GM18511 (cell line): ENCODE measurements at regions not wholly inside any gene's neighbourhood (a gene's known extent, or its start where the extent isn't known, plus 50 kb on each side); places are given as distances from the start of the nearest gene placed in this dataset.
"Not testable (repeated sequence)": the region's sequence is repeated elsewhere in the genome, so short reads cannot be mapped to it uniquely, and the experiment has no call there.

ENCODE experiments used
- ATAC-seq: cut with Tn5 transposase; IDR thresholded peaks from one replicate; pipeline ENCODE4 v1.9.1; 2021; ENCODE audit warnings: mild to moderate bottlenecking, moderate library complexity; ENCODE audit not compliant: unreplicated experiment

DNA sequence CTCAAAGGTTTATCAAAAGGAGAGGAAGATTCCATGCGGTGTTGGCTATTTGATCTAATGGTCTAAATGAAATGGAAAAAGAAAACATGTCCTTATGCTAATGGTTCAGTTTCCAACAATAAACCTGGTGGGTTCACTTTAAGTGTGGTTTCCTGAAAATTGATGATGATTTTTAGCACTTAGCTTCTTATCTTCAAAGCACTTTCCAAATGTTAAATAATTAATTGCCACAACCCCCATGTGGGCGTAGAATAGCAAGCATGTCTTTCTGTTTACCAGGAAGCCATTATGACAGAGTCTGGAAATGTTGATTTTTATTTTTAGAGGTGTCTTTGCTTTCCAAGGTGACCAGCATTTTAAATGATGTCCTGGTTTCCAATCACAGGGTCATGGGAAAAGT lies 134.8 kb upstream of the SLC4A4 start:
- no peak for ATAC-seq

DNA sequence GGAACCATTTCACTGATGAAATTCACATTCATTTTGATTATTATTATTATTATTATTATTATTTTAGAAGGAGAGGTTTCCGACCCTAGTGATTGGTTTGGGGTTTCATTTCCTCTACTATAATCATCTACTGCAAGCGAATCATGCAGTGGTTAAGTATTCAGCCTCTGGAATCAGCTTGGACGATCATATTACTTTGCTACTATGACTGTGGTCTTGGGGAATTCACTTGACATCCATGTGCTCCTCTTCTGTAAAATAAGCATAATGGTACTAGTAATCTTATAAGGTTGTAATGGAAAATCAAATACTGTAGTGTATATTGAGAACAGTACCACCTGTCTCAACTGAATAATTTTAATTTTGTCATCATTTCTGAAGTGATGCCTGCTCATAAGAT lies 132.1 kb upstream of the SLC4A4 start:
- ATAC-seq: no peak

DNA sequence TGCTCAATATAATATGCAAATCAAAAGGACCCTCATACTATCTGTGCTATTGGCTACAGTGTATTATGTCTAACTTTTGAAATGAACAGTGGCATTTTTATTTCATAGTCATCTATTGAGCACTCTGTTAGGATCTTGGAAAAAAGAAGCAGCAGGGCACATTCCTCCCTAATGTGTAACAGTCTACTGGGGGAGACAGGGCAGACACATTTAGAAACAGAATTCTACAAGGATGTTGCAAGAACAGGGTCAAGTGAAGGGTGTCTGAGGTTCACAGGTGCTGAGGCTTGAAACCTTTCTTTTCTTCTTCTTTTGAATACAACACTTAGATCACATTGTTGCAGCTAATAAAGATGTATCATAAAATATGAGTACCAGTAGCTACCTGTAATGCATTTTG lies 129.7 kb upstream of the SLC4A4 start:
- no peak for ATAC-seq

DNA sequence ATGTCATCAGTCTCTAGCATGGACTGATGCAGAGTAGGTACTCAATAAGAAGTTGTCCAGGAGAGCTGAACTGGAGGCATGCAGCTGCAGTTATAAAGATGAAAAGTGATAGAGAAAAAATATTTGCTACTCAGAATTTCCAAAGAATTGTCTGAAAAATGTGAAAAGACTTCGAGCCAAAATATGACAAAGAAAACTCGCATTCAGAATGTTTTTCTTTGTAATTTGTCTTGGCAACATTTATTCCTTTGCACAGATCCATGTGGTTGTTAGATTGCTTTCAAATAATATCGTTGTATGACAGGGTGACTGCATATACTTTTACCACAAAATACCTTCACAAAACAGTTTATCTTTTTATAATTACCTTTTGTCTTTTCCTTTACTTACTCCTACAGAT lies 128.0 kb upstream of the SLC4A4 start:
- ATAC-seq: no peak

DNA sequence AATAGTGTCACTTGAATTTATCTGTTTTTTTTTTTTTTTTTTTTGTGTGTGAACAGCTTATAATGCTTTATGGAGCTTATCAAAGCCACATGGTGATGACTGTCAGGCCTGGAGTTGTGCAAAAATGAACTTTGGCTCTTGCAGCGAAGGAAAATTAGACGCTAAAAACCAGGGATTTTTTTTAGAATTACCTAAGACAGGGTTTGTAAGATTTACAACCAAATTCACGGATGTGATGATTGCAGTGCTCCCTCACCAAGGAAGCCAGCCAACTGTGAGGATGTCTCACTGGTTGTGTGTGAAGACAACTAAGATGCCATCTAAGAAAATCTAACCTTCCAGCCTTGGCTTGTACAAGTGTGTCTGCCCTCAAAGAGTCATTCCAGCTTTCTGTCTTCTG lies 127.1 kb upstream of the SLC4A4 start:
- no peak for ATAC-seq

DNA sequence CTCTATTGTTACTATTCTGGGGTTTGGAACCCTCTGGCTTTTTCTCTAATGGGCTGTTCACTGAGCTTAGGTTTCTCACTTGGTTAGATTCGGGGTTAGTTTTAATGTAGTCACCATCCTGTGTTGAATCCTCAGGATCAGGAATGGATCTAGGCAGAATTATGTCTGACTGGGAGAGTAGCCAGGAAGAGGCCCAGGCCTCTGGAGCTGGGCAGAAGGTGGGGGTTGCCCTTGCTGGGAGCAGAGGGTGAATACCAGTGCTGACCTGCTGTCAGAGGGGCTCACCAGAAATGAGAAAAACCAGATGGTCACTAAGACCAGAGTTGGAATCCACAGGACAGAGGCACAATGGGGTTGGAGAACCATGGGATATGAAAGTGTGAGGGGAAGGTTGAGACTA lies 126.6 kb upstream of the SLC4A4 start:
- ATAC-seq: no peak

DNA sequence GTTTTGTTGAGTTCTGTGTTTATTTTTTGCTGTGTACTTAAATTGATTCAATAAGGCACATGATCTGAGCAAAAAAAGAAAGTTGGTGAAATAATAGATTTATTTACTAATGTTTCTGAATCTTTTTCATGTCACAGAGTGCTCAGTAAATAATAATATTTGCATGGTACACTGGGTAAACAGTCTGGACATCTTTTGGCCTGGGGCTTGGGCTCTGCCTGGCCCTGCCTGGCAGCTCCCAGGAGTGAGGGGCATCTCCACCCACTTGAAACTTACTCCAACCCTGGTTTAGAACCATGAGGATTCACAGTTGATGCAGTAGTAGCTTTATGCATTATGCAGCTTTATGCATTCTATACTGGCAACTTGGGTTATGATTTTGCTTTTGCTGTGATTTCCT lies 124.2 kb upstream of the SLC4A4 start:
- ATAC-seq: no peak

DNA sequence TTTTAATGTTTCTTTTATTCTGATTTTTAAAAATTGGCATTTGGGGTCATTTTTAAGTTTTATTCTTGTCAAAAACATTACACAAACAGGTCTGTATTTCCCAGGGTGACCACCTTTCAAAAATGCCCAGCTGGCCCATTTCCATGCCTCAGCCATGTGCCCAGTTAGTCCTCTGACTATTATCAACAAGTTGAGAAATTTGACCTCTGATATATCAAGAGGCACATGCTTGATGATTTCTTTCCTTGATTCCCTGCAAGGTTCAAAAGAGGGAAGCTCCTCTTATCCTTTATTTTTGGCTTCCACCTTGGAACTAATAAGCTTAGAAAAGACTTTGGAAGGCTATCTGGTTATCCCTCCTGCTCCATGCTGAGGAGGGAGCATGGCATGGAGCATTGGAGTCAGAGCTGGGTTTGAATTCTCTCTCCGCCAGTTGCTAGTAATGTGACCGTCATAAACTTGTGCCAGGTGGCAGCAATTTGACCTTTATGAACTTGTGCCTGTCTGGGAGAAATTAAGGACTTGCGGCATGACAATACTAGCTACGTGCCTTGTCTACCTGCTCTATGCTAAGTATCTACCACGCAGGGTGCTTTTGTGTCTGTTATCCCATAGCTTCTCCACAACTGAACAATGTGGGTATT lies 122.4 kb upstream of the SLC4A4 start:
- no peak for ATAC-seq

DNA sequence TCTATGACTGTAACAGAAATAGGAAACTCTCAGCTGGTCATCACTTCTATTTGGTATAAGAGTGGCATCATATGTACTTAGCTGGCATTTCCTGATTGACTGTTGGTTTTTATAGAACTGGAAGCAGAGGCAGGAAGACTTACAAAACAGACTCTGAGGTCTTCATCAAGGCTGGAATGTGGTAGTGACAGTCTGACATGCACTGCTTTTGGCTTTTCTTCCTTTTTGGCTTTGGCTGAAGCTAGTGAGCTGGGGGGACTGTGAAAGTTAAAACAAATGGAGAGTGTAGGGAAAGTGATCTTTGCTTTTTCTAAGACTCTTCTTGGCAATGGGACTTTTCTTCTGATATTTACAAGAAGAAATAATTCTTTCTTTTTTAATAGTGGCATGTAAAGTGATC lies 121.1 kb upstream of the SLC4A4 start:
- no peak for ATAC-seq

DNA sequence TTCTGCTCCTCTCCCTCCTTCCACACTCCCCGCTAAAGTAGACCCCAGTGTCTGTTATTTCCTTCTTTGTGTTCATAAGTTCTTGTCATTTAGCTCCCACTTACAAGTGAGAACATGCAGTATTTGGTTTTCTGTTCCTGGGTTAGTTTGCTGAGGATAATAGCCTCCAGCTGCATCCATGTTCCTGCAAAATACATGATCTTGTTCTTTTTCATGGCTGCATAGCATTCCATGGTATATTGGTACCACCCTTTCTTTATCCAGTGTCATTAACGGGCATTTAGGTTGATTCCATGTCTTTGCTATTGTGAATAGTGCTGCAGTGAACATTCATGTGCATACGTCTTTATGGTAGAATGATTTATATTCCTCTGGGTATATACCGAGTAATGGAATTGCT lies 118.0 kb upstream of the SLC4A4 start:
- not testable (repeated sequence) for ATAC-seq

DNA sequence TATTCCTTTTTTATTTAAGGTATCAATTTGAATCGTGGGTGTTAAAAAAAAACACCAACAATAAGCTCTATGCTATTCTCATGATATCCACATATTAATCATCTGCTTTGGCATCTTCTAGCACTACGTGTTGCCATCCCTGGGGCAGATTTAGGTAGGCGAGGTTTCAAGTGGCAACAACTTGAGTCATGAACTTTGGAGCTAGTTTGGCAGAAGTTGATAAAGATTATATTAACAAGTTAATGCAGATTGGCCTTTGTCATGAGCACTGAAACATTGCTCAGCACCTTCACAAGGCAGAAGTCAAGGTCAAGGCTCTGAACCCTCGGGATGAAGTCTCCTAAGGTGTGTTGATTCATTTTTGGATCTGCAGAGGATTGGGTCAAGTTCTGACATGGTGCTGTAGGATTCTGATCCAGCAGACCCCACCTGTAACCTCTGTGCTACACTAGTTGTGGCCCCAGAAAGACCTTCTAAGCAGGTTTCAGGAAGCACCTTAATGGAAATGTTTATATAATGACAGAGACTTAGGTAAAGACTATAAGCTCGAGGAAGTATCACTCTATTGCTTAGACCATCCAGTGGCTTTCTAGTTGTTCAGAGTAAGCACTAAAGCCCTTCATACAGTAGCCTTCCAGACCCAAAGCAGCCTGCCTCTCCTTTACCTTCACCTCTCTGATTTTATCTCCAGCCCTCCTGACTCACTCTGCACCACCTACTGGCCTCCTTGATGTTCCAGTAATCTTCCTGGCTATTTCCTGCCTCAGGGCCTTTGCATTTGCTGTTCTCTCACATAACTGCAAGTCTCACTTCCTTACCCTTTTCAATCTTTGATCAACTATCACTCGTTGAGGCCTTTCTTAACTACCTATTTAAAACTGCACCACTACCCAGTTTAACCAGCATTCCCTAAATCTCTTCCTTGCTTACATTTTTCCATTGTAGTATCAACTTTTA lies 117.0 kb upstream of the SLC4A4 start:
- no peak for ATAC-seq

DNA sequence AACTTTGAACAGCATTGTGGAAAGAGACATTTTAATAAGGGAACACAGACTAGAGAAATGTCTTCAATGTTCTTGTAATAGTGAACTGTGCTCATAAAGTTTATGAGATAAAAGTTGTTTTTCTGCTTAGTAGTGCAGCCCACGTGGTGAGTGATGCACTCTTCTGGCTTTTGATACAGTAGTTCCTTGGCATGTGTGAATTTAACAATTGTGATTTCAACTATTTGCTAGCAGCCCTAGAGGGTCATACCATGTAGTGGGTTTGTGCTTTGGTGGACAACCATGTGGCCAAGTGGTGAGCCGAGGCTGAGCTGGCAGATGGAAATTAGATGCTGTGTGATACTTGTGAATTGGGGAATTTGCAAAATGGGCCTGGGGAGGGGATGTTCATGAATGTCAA lies 116.2 kb upstream of the SLC4A4 start:
- no peak for ATAC-seq

DNA sequence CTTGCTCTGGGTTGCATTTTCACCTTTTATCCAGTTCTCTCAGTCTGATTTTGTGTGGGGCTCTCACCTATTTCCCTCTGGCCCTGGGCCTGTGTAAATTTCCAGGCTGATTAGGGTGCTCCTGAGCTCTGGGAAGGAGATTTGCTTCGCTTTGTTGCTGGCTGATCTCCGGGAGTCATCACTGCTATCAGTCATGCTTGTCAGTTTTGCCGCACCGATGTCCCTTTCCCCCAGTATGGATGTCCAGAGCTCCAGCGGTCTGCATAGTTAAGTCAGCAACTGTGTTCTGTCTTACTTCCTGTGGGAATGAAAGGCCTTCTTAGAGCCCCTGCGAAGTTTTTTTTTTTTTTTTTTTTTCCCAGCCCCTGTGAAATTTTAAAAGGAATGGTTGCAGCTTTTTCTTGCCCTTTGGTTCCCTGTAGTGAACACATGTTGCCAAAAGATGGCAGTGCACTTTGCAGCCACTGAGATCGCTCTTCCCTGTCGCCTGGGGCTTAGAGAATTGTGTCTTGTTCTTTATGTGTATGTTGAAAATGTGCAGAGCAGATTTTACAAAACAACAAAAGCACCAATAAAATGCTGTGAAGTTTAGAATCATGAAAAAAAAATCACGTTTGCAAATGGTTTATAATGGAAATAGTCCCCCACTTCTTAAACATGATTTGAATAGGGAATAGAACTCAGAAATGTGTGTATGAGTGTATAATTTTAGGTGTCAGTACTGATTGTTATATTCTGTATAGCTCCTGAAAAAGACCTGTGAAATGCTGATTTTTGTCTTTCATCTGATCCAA lies 109.1 kb upstream of the SLC4A4 start:
- ATAC-seq: no peak

DNA sequence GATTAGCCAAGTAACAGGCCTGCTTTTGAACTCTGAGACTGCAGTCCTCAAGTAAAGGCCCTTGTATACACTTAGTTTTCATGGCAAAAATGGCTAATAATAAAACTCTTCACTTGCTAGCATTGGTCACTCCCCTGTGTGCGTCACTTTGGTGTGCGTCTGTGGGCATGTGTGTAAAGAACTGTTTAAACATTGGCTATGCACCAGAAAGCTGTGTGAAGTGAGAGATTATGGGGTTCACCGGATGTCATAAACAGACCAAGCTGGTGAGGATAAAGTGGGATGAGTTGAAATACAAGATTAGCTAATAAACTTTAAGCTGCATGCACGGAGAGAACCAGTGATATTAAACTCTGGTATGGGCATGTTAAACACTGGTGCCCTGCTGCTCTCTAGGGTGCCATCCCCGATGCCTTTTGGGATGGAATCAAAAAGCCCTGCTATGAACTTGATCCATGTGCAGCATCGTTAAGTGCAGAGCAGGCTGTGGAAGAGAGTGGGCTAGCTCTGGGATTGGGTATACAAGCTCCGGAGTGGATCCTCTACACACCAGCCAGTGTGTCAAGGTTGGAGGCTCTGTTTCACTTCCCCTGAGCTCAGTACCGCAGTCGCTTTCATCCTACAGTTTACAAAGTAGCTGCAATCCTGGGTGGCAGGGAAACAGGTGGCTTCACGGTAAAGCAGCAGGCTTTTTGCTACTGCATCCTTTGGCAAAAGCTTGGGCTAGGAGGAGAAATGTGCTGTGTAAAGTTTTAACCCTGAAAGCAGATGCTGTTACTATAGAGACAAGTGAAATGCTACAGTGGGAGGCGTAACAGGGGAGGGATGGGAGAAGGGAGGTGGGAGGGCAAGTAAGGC lies 108.3 kb upstream of the SLC4A4 start:
- ATAC-seq: no peak

DNA sequence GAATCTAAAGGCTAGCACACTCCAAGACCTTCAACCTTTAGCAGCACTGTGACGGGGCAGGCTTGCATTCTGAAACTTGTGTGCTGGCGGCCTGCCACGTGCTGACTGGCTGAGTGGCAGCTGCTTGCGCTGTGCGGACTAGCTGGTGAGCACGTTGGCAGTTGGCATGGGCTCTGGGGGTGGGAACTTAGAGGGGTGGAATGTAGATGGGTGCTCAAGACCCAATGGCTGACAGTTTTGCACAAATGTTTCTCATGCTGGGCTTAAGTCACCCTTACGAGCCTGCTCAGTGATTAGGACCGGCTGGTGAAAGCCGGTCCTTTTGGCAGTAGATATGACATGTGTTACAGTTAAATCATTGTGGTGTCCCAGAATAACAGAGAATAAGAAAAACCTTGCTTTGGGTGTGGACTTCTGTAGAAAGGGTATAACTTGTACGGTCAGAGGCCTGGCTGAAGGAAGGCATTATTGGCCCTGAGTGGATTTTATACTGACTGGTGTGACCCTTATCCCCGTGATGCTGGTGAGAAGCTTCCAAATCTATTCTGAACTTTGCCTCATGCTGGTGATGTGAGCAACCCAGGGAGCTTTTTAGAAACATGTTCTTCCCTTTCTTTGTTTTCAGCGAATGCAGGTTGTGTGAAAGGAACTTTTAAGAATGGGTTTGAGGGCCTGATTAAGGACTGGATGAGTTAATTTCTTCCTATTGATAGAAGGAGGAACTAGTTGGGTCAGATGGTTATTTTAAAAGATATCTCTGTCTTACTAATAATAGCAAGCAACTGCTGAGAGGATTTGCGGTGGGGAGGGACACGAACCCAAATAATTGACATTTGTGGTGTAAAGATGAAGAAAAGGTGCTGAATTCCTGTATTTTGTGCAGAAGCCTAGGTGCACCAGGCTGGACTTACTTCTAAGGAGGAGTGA lies 107.4 kb upstream of the SLC4A4 start:
- ATAC-seq: no peak

DNA sequence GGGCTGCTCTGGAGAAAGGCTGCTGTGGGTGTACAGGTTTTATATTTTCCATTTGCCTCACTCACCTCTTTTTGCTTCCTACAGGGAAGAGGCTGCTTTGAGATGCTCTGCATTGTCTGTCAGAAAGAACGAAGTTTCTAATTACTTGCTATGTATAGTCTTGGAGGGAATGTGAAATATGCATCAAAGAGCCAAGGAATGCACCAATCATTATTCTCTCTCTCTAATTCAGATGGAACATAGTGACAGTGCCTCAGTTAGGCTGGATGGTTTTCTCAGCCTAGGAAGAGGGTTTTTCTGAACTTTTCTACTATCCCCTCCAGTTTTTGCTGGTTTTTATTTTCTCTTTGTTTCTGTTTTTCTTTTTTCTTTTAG lies 106.8 kb upstream of the SLC4A4 start:
- ATAC-seq: no peak

DNA sequence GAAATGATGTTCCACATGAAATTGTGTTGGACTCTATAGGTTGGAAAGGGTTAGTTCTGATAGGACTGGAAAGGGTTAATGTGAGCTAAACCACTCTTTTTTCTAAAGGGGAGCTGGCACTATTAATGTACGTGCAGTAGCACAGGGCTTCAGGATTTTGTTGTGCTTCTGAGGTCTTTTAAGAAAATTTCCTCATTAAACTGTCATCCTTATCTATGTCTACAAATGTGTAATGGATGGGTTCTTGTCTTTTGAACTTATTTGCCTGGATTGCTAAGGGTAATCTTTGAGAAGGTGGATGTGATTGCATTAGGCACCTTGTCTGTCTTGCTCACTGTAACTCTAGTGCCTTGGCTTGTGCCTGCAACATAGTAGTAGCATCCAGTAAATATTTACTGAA lies 106.0 kb upstream of the SLC4A4 start:
- ATAC-seq: no peak

DNA sequence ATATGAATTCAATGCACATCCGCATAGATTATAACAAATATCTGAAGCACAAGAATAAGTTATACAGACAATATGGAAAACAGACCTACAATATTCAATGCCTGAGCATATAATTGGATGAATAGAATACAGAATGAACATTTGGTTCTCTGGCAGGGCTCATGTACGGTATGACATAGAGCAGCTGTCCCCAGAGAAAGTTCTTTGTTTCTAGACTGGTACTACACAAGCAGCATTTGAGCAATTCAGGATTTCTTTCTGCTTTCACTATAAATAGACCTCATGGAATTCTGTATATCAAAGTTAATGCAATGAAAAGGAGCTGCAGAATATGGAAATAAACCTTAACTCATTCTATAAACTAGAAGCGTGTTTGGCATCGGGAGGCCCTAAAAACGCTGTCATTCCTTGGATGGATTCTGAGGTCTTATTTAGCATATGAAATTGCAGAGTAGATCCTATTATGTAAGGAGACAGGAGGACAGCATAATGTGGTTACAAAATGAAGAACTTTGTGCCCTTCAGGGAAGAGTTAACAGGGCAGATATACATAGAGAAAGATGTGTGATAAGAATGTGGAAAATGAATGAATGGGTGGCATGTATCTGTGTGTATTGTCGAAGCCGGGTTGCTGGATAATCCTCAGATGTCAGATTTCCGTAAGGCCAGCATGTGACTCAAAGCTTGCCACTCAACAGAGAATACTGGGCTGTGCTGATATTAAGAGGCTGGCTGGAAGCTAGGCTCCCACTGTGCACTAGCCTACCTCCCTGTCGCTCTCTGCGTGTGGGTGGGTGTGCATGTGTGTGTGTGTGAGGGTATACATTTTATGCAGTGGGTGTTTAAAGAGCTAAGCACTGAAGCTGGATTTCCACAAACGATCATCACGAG lies 103.3 kb upstream of the SLC4A4 start:
- ATAC-seq: no peak

DNA sequence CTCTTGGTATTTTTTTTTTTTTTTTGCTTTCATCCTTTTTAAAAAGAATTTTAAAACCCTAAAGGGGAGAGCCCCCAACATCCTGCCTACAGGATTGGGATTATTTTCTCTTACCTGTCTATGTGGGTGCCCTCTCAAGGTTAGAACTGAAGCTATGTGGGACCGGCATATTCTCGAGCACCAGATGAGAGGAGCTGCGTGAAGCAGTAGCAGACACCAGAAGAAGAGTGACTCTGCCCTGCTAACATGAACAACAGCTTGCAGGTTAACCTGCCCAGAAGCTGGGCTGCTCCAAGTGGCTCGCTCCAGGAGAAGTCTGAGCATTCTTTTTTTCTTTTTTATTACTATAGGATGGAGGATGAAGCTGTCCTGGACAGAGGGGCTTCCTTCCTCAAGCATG lies 102.6 kb upstream of the SLC4A4 start:
- ATAC-seq: no peak
